K562 (cell line): ENCODE measurements at regions not wholly inside any gene's neighbourhood (a gene's known extent, or its start where the extent isn't known, plus 50 kb on each side); places are given as distances from the start of the nearest gene placed in this dataset.

Source experiments
- ATAC-seq: fragments of 200-7000 bp; cut with Tn5 transposase; 3 replicates; pipeline ENCODE4 v1.9.1; 2020; ENCODE audit warnings: moderate library complexity
- BruUV-seq: library from RNA; stranded (reverse); fragments of 400-500 nt; replicated peaks from 2 replicates; lab custom pipeline; 2021; lab: Mats Ljungman, UMichigan
- CTCF ChIA-PET: fragments of 300-600 bp; formaldehyde crosslinking; extraction: SDS; loops from one replicate; lab custom pipeline; 2021; ENCODE audit warnings: low intra/inter-chr PET ratio; lab: Yijun Ruan, JAX
- POLR2A ChIA-PET: fragments of 300-600, 350-650 bp; sonication (Branson Sonifier 250); formaldehyde crosslinking; extraction: SDS; loops from one replicate; lab custom pipeline; 2021; ENCODE audit warnings: antibody characterized with exemption, inconsistent platforms; lab: Yijun Ruan, JAX
- DNase-seq, 4 experiments: peaks; one replicate each; pipeline versions ENCODE4 v3.0.0 to v3.0.0-alpha.2; 2011 to 2018; ENCODE audit warnings: low spot score in 3 of 4, mixed read lengths in 3 of 4; ENCODE audit errors: extremely low read depth in 1 of 4
- FAIRE-seq: peaks from 2 replicates; lab custom pipeline; 2011; peaks lifted over from hg19 to GRCh38; lab: Jason Lieb, UNC
- H2AFZ ChIP-seq: 2 replicates; pipeline ENCODE4 v1.6.0; 2011; ENCODE audit warnings: low read depth, low read length, control low read depth, inconsistent platforms
- H3K27ac ChIP-seq: fragments of 200-600 bp; 3 replicates; pipeline ENCODE4 v1.8.0; 2011; ENCODE audit warnings: low read depth, mild to moderate bottlenecking, control low read depth, inconsistent platforms, low read length, moderate library complexity, mixed read lengths; ENCODE audit errors: extremely low read depth
- H3K27me3 ChIP-seq, 2 experiments: fragments of 300-600 bp in 1 of 2; 2 replicates in 1 of 2; 3 replicates in 1 of 2; pipeline versions ENCODE4 v1.6.0 to v1.8.0; 2011; ENCODE audit warnings: inconsistent platforms in 2 of 2, low read length in 2 of 2, mild to moderate bottlenecking in 1 of 2, mixed read lengths in 1 of 2, moderate library complexity in 1 of 2; ENCODE audit not compliant: control insufficient read depth in 2 of 2, insufficient read depth in 2 of 2
- H3K36me3 ChIP-seq: fragments of 300-600 bp; 3 replicates; pipeline ENCODE4 v1.8.0; 2011; ENCODE audit warnings: mild to moderate bottlenecking, low read length, inconsistent platforms; ENCODE audit not compliant: control insufficient read depth, insufficient read depth
- H3K4me1 ChIP-seq, 2 experiments: fragments of 200-600 bp in 1 of 2; replicated peaks in 1 of 2; 2 replicates in 1 of 2; 3 replicates in 1 of 2; pipeline versions ENCODE4 v1.5.1 to v1.8.0; 2011; ENCODE audit warnings: inconsistent platforms in 2 of 2, low read length in 2 of 2, mild to moderate bottlenecking in 1 of 2, mixed read lengths in 1 of 2, moderate library complexity in 1 of 2; ENCODE audit not compliant: control insufficient read depth in 2 of 2, insufficient read depth in 2 of 2
- H3K4me2 ChIP-seq: 2 replicates; pipeline ENCODE4 v1.6.1; 2011; ENCODE audit warnings: low read length, control low read depth, inconsistent platforms, mixed read lengths; ENCODE audit not compliant: insufficient read depth
- H3K4me3 ChIP-seq: fragments of 200-600 bp; sonication (generic), shearing (Covaris generic); 2 replicates; pipeline ENCODE4 v1.5.1; 2016; ENCODE audit warnings: control low read depth, inconsistent platforms
- H3K79me2 ChIP-seq: fragments of 200-600 bp; 3 replicates; pipeline ENCODE4 v1.8.0; 2011; ENCODE audit warnings: low read length, inconsistent platforms; ENCODE audit not compliant: control insufficient read depth, insufficient read depth
- H3K9ac ChIP-seq, 2 experiments: 2 replicates each; pipeline versions ENCODE4 v1.6.0 to v1.6.1; 2011; ENCODE audit warnings: low read depth in 2 of 2, low read length in 2 of 2, control low read depth in 1 of 2, inconsistent platforms in 1 of 2, mild to moderate bottlenecking in 1 of 2, mixed read lengths in 1 of 2; ENCODE audit not compliant: insufficient read depth in 1 of 2
- H3K9me1 ChIP-seq: one replicate; pipeline ENCODE4 v1.6.0; 2011; ENCODE audit warnings: inconsistent platforms, mild to moderate bottlenecking, low read length, moderate library complexity; ENCODE audit not compliant: control insufficient read depth, insufficient read depth
- H3K9me3 ChIP-seq: replicated peaks from 2 replicates; pipeline ENCODE4 v1.5.1; 2011; ENCODE audit warnings: low read depth, low read length, inconsistent platforms; ENCODE audit not compliant: control insufficient read depth, insufficient read depth
- H4K20me1 ChIP-seq: replicated peaks from 2 replicates; pipeline ENCODE4 v1.6.1; 2011; ENCODE audit warnings: low read length, inconsistent platforms, mixed read lengths; ENCODE audit not compliant: control insufficient read depth, insufficient read depth
- BACH1 ChIP-seq: fragments of 200-800 bp; sonication (Bioruptor generic); IDR thresholded peaks from 2 replicates; pipeline ENCODE4 v1.6.1; 2016; ENCODE audit warnings: missing genetic modification characterization, missing compliant biosample characterization
- CCNT2 ChIP-seq: IDR thresholded peaks from 2 replicates; pipeline ENCODE4 v1.6.1; 2011; ENCODE audit warnings: borderline replicate concordance, low read depth, mild to moderate bottlenecking, moderate library complexity, mixed read lengths, low read length; ENCODE audit not compliant: insufficient read length; ENCODE audit errors: extremely low read depth
- MYC ChIP-seq, 2 experiments: fragments of 250-450 bp in 1 of 2; sonication (Bioruptor Pico) in 1 of 2; IDR thresholded peaks; 2 replicates each; pipeline versions ENCODE4 v1.5.1 to v1.6.1; 2012 to 2021; ENCODE audit warnings: low read depth in 2 of 2, borderline replicate concordance in 1 of 2, improper control_type of control experiment in 1 of 2, low read length in 1 of 2, mild to moderate bottlenecking in 1 of 2, moderate library complexity in 1 of 2
- NUFIP1 ChIP-seq: fragments of 450-650 bp; IDR thresholded peaks from 2 replicates; pipeline ENCODE4 v1.6.1; 2018; ENCODE audit not compliant: partially characterized antibody
- SIX5 ChIP-seq, 2 experiments: IDR thresholded peaks; 2 replicates each; pipeline ENCODE4 v1.6.1; 2011; ENCODE audit warnings: low read length in 2 of 2, borderline replicate concordance in 1 of 2, low read depth in 1 of 2, mild to moderate bottlenecking in 1 of 2, moderate library complexity in 1 of 2; ENCODE audit not compliant: insufficient read depth in 1 of 2
- SMARCC2 ChIP-seq: fragments of 450-650 bp; IDR thresholded peaks from 2 replicates; pipeline ENCODE4 v1.6.1; 2017; ENCODE audit warnings: antibody characterized with exemption, moderate library complexity, mild to moderate bottlenecking, low read depth
- STAG1 ChIP-seq: sonication (generic); formaldehyde crosslinking; IDR thresholded peaks from 2 replicates; pipeline ENCODE4 v1.5.0; 2020; ENCODE audit warnings: missing genetic modification reagents, borderline replicate concordance
- U2AF2 ChIP-seq: fragments of 200-400 bp; formaldehyde crosslinking; optimal IDR thresholded peaks from 2 replicates; pipeline ENCODE3; 2017; ENCODE audit warnings: low read depth, mild to moderate bottlenecking, low read length
- XRCC5 ChIP-seq: fragments of 200-400 bp; formaldehyde crosslinking; IDR thresholded peaks from 2 replicates; pipeline ENCODE4 v1.6.1; 2017; ENCODE audit warnings: low read depth, mild to moderate bottlenecking, low read length
- ZNF644 ChIP-seq: fragments of 200-800 bp; sonication (Bioruptor generic); IDR thresholded peaks from 2 replicates; pipeline ENCODE4 v1.6.1; 2016; ENCODE audit warnings: low read depth, missing genetic modification characterization, missing compliant biosample characterization
- in situ Hi-C: fragments of 300-500 bp; cut with MboI; formaldehyde crosslinking; loops from 4 replicates; pipeline ENCODE4 v1.15.0; 2018; ENCODE audit warnings: inconsistent platforms, mixed read lengths
- intact Hi-C: fragments of 100-400 bp; cut with micrococcal nuclease; formaldehyde crosslinking; loops from 2 replicates; pipeline ENCODE4 v1.14.2; 2022
- TF ChIP-seq, protein P1 (sequence below): fragments of 450-650 bp; IDR thresholded peaks from one replicate; pipeline ENCODE4 v1.6.1; 2018; ENCODE audit warnings: mild to moderate bottlenecking, moderate library complexity; ENCODE audit not compliant: partially characterized antibody
- TF ChIP-seq, protein P2 (sequence below), 3 experiments: fragments of 200-800 bp in 1 of 3; fragments of 250-450 bp in 1 of 3; fragments of 450-650 bp in 1 of 3; sonication (Bioruptor Pico) in 1 of 3; sonication (Bioruptor generic) in 1 of 3; formaldehyde crosslinking in 1 of 3; IDR thresholded peaks; 2 replicates each; pipeline versions ENCODE4 v1.6.1 to v1.8.0; 2016 to 2022; ENCODE audit warnings: mild to moderate bottlenecking in 2 of 3, missing genetic modification characterization in 2 of 3, missing compliant biosample characterization in 1 of 3, moderate library complexity in 1 of 3

DNA sequence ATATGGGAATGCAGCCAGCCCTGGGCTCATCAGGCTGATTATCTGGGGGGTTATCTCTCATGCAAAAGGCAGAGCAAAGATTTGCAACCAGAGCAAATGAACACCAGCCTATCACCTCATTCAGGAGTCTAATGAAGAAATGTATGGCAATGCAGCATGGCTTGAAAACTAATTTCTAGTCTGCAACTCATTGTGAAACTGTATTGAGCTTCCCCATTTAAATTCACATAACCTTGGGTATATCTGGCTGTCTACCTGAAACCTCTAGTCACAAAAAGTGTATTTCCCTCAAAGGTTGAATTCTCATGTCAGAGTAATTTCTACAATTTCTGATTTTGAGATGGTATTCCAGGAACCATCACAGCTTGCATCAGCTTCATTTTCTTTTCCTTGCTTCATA lies 240.0 kb downstream of the SDHAF3 start:
- H3K36me3 ChIP-seq, result no peaks in the 10 kb centered on the region
- H3K27ac ChIP-seq, result no peak overlapping the region
- DNase-seq, result no peak
- intact Hi-C loops, result no loop called here
- no peak overlapping the region for H3K4me3 ChIP-seq
- H2AFZ ChIP-seq, result no peak overlapping the region
- no peaks in the 10 kb centered on the region for H3K9me1 ChIP-seq
- H3K79me2 ChIP-seq, result no peaks in the 10 kb centered on the region
- no TSS peak for BruUV-seq
- H4K20me1 ChIP-seq, result no peaks in the 10 kb centered on the region
- ChIA-PET POLR2A (interaction anchor here (0.5 kb wide), 1 partner anchor 589 kb away, joined by 3 read pairs; no protein-coding TSS in a partner anchor), CTCF (no interaction called here)
- no peak for ATAC-seq
- no peaks in the 10 kb centered on the region for H3K27me3 ChIP-seq
- no peaks in the 10 kb centered on the region for H3K9me3 ChIP-seq
- in situ Hi-C loops, result no loop called here
- no peak for FAIRE-seq
- no peaks in the 10 kb centered on the region for H3K4me1 ChIP-seq
- H3K9ac ChIP-seq, result no peak overlapping the region
- no peak overlapping the region for H3K4me2 ChIP-seq
- TF ChIP-seq CCNT2 (no peak), XRCC5 (no peak), BACH1 (tag) (no peak), SMARCC2 (no peak), MYC (IDR thresholded peaks at IDR 0.05; ENCODE audit: low read depth, low read length) (no peak), MYC (CRISPR knock-in tag; IDR thresholded peaks at IDR 0.05; ENCODE audit: borderline replicate concordance, low read depth) (no peak), NUFIP1 (no peak), U2AF2 (no peak), ZNF644 (tag) (no peak), STAG1 (no peak), SIX5 (IDR thresholded peaks at IDR 0.05; ENCODE audit: borderline replicate concordance in 1 of 2, insufficient read depth in 1 of 2, low read depth in 1 of 2, low read length in 2 of 2) (no peak)
- TF ChIP-seq, protein P1, sequence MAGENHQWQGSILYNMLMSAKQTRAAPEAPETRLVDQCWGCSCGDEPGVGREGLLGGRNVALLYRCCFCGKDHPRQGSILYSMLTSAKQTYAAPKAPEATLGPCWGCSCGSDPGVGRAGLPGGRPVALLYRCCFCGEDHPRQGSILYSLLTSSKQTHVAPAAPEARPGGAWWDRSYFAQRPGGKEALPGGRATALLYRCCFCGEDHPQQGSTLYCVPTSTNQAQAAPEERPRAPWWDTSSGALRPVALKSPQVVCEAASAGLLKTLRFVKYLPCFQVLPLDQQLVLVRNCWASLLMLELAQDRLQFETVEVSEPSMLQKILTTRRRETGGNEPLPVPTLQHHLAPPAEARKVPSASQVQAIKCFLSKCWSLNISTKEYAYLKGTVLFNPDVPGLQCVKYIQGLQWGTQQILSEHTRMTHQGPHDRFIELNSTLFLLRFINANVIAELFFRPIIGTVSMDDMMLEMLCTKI, result no peak
- TF ChIP-seq, protein P2, sequence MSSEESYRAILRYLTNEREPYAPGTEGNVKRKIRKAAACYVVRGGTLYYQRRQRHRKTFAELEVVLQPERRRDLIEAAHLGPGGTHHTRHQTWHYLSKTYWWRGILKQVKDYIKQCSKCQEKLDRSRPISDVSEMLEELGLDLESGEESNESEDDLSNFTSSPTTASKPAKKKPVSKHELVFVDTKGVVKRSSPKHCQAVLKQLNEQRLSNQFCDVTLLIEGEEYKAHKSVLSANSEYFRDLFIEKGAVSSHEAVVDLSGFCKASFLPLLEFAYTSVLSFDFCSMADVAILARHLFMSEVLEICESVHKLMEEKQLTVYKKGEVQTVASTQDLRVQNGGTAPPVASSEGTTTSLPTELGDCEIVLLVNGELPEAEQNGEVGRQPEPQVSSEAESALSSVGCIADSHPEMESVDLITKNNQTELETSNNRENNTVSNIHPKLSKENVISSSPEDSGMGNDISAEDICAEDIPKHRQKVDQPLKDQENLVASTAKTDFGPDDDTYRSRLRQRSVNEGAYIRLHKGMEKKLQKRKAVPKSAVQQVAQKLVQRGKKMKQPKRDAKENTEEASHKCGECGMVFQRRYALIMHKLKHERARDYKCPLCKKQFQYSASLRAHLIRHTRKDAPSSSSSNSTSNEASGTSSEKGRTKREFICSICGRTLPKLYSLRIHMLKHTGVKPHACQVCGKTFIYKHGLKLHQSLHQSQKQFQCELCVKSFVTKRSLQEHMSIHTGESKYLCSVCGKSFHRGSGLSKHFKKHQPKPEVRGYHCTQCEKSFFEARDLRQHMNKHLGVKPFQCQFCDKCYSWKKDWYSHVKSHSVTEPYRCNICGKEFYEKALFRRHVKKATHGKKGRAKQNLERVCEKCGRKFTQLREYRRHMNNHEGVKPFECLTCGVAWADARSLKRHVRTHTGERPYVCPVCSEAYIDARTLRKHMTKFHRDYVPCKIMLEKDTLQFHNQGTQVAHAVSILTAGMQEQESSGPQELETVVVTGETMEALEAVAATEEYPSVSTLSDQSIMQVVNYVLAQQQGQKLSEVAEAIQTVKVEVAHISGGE (CRISPR knock-in tag; IDR thresholded peaks at IDR 0.05), result no peak
